Retinal pigment epithelial cell (primary cell): ENCODE measurements at regions not wholly inside any gene's neighbourhood (a gene's known extent, or its start where the extent isn't known, plus 50 kb on each side); places are given as distances from the start of the nearest gene placed in this dataset.

Source experiments
- DNase-seq: peaks from one replicate; pipeline ENCODE4 v3.0.0-alpha.2; 2010; ENCODE audit warnings: low read depth
- H3K4me3 ChIP-seq: 2 replicates; pipeline ENCODE4 v1.5.1; 2011; ENCODE audit warnings: mild to moderate bottlenecking, low read length, control low read depth, moderate library complexity
- CTCF ChIP-seq: conservative IDR thresholded peaks from 2 replicates; pipeline ENCODE4 v1.5.1; 2011; ENCODE audit warnings: low read depth, low read length, control low read depth, inconsistent platforms

DNA sequence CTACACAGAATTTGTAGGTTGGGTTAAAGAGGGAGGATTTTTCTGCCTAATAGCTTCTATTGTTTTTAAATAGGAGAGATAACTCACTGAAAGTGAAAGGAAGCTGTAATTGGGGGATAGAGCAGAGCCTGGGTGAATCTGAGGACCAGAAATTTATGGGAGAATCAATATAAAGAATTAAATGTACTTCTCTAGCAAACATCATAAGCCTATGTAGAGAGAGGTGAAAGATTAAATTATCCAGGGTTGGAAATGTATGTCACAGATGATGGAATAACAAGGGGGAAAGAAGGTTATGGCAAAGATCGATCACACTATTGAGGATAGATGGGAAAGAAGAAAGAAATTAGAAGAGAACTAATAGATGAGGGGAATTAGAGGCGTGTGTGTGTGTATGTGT lies 104.4 kb upstream of the DCAF8L1 start:
- TF ChIP-seq CTCF, result no peak
- no peak overlapping the region for H3K4me3 ChIP-seq
- DNase-seq, result no peak

GRCh38 chrX:28058901-28059300 lies 77.7 kb upstream of the DCAF8L1 start:
- no peak for DNase-seq
- TF ChIP-seq CTCF, result no peak
- no peak overlapping the region for H3K4me3 ChIP-seq

GRCh38 chrX:28042826-28043564 lies 61.7 kb upstream of the DCAF8L1 start:
- no peak for DNase-seq
- no peak for TF ChIP-seq CTCF

GRCh38 chrX:28042260-28042659 lies 61.0 kb upstream of the DCAF8L1 start:
- no peak for TF ChIP-seq CTCF
- DNase-seq, result no peak
- no peak overlapping the region for H3K4me3 ChIP-seq

More at GRCh38 chrX:28042826-28043564, 61.7 kb upstream of the DCAF8L1 start:
- H3K4me3 ChIP-seq, result no peak overlapping the region

- H3K4me3 ChIP-seq, result no peak overlapping the region
- TF ChIP-seq CTCF, result no peak
- DNase-seq, result no peak
These were observed 58.0 kb upstream of the DCAF8L1 start for GRCh38 chrX:28039258-28039657.
